Caki2 (cell line): ENCODE measurements at regions not wholly inside any gene's neighbourhood (a gene's known extent, or its start where the extent isn't known, plus 50 kb on each side); places are given as distances from the start of the nearest gene placed in this dataset.

Experiments used
- DNase-seq: peaks from one replicate; pipeline ENCODE4 v3.0.0-alpha.2; 2015; ENCODE audit warnings: low read depth
- in situ Hi-C: cut with HindIII; loops from 2 replicates; pipeline ENCODE4 v1.10.0; 2016; ENCODE audit warnings: low sequenced_read_pairs, low pct_unique_long_range_greater_than_20kb, mixed read lengths

- in situ Hi-C loops = no loop called here
- no peak for DNase-seq
These were observed 75.4 kb upstream of the STARD4 start for GRCh38 chr5:111587728-111588127.

- DNase-seq = no peak
- in situ Hi-C loops = no loop called here
These were observed 73.6 kb upstream of the STARD4 start for GRCh38 chr5:111585946-111586345.

GRCh38 chr5:111585291-111585690 lies 73.0 kb upstream of the STARD4 start:
- in situ Hi-C loops = no loop called here
- no peak for DNase-seq

GRCh38 chr5:111584651-111585050 lies 72.3 kb upstream of the STARD4 start:
- peak; percentile 65 for DNase-seq
- in situ Hi-C loops = no loop called here

GRCh38 chr5:111583758-111584203 lies 71.4 kb upstream of the STARD4 start:
- in situ Hi-C loops = no loop called here
- no peak for DNase-seq

GRCh38 chr5:111582993-111583601 lies 70.8 kb upstream of the STARD4 start:
- no peak for DNase-seq
- in situ Hi-C loops = no loop called here

- DNase-seq = no peak
- in situ Hi-C loops = no loop called here
These were observed 70.1 kb upstream of the STARD4 start for GRCh38 chr5:111582451-111582850.

- in situ Hi-C loops = no loop called here
- no peak for DNase-seq
These were observed 68.6 kb upstream of the STARD4 start for GRCh38 chr5:111580956-111581355.

- in situ Hi-C loops = no loop called here
- DNase-seq = no peak
These were observed 62.0 kb upstream of the STARD4 start for GRCh38 chr5:111574311-111574710.

GRCh38 chr5:111572561-111572960 lies 60.2 kb upstream of the STARD4 start:
- in situ Hi-C loops = no loop called here
- no peak for DNase-seq

- in situ Hi-C loops = no loop called here
- DNase-seq = peak; percentile 95
These were observed 50.9 kb upstream of the STARD4 start for GRCh38 chr5:111563031-111563822.

- no peak for DNase-seq
- in situ Hi-C loops = no loop called here
These were observed 50.2 kb upstream of the STARD4 start for GRCh38 chr5:111562561-111562960.
